H1 (cell line): ENCODE measurements at regions not wholly inside any gene's neighbourhood (a gene's known extent, or its start where the extent isn't known, plus 50 kb on each side); places are given as distances from the start of the nearest gene placed in this dataset.

Experiments
- CTCF ChIA-PET: fragments of 300-600 bp; sonication (Branson Sonifier 250); formaldehyde crosslinking; loops from one replicate; lab custom pipeline; 2021; ENCODE audit not compliant: partially characterized antibody; lab: Charles Lee
- POLR2A ChIA-PET: fragments of 300-600 bp; sonication (Branson Sonifier 250); formaldehyde crosslinking; loops from one replicate; lab custom pipeline; 2021; ENCODE audit warnings: inconsistent platforms; ENCODE audit not compliant: partially characterized antibody; lab: Charles Lee
- DNase-seq, 2 experiments: peaks; one replicate each; pipeline versions ENCODE4 v3.0.0 to v3.0.0-alpha.2; 2010 to 2022; ENCODE audit warnings: low spot score in 2 of 2, low read depth in 1 of 2, mixed read lengths in 1 of 2
- FAIRE-seq: peaks from 2 replicates; lab custom pipeline; 2011; peaks lifted over from hg19 to GRCh38; lab: Jason Lieb, UNC
- H2AFZ ChIP-seq: 2 replicates; pipeline ENCODE4 v1.8.1; 2012; ENCODE audit warnings: low read length, inconsistent platforms
- H2AK5ac ChIP-seq: 2 replicates; pipeline ENCODE4 v1.6.1; 2013; ENCODE audit warnings: low read depth, low read length
- H2BK120ac ChIP-seq: replicated peaks from 2 replicates; pipeline ENCODE3; 2013; ENCODE audit warnings: low read depth, low read length, inconsistent platforms
- H2BK12ac ChIP-seq: 2 replicates; pipeline ENCODE4 v1.6.1; 2013; ENCODE audit warnings: low read depth, low read length
- H2BK15ac ChIP-seq: 2 replicates; pipeline ENCODE4 v1.6.1; 2013; ENCODE audit warnings: low read length
- H2BK20ac ChIP-seq: 2 replicates; pipeline ENCODE4 v1.6.1; 2013; ENCODE audit warnings: low read length
- H2BK5ac ChIP-seq: 2 replicates; pipeline ENCODE4 v1.6.1; 2013; ENCODE audit warnings: low read depth, low read length
- H3K14ac ChIP-seq: 2 replicates; pipeline ENCODE4 v1.6.1; 2013; ENCODE audit warnings: inconsistent platforms; ENCODE audit not compliant: insufficient read length
- H3K18ac ChIP-seq: 2 replicates; pipeline ENCODE4 v1.6.1; 2013; ENCODE audit warnings: low read length; ENCODE audit errors: extremely low read depth
- H3K23ac ChIP-seq: 2 replicates; pipeline ENCODE4 v1.6.1; 2013; ENCODE audit warnings: inconsistent platforms; ENCODE audit not compliant: insufficient read length
- H3K23me2 ChIP-seq: 2 replicates; pipeline ENCODE4 v1.6.1; 2013; ENCODE audit warnings: low read depth, low read length
- H3K27ac ChIP-seq: 2 replicates; pipeline ENCODE4 v1.6.1; 2011; ENCODE audit warnings: low read depth, low read length, inconsistent platforms
- H3K27me3 ChIP-seq, 4 experiments: replicated peaks in 1 of 4; 1 replicate in 1 of 4; 2 replicates in 3 of 4; pipeline versions ENCODE4 v1.6.1 to v1.8.1; 2011 to 2013; ENCODE audit warnings: low read length in 3 of 4, mild to moderate bottlenecking in 3 of 4, inconsistent platforms in 2 of 4, mixed read lengths in 2 of 4, moderate library complexity in 1 of 4; ENCODE audit not compliant: control insufficient read depth in 3 of 4, insufficient read depth in 3 of 4; ENCODE audit errors: extremely low read depth in 1 of 4
- H3K36me3 ChIP-seq, 4 experiments: 2 replicates each; pipeline versions ENCODE4 v1.6.1 to v1.8.1; 2011 to 2013; ENCODE audit warnings: mild to moderate bottlenecking in 4 of 4, low read length in 3 of 4, moderate library complexity in 2 of 4, control low read depth in 1 of 4, inconsistent platforms in 1 of 4; ENCODE audit not compliant: insufficient read depth in 4 of 4, control insufficient read depth in 2 of 4
- H3K4ac ChIP-seq: replicated peaks from 2 replicates; pipeline ENCODE3; 2013; ENCODE audit warnings: low read length, low read depth, mixed read lengths, inconsistent platforms; ENCODE audit not compliant: insufficient read length
- H3K4me1 ChIP-seq, 4 experiments: replicated peaks in 1 of 4; 1 replicate in 1 of 4; 2 replicates in 3 of 4; pipeline versions ENCODE4 v1.6.1 to v1.8.1; 2011 to 2013; ENCODE audit warnings: low read length in 3 of 4, inconsistent platforms in 2 of 4, mixed read lengths in 1 of 4; ENCODE audit not compliant: insufficient read depth in 4 of 4, control insufficient read depth in 3 of 4
- H3K4me2 ChIP-seq, 2 experiments: 2 replicates each; pipeline versions ENCODE4 v1.6.1 to v1.8.1; 2011 to 2013; ENCODE audit warnings: low read depth in 2 of 2, low read length in 2 of 2, control low read depth in 1 of 2, inconsistent platforms in 1 of 2, mild to moderate bottlenecking in 1 of 2; ENCODE audit not compliant: insufficient read depth in 1 of 2
- H3K4me3 ChIP-seq, 4 experiments: fragments of 200-600, 300-600 bp in 1 of 4; sonication (generic), shearing (Covaris generic), sonication (Bioruptor Twin) in 1 of 4; 2 replicates each; pipeline versions ENCODE4 v1.5.1 to v1.8.1; 2011 to 2016; ENCODE audit warnings: low read length in 4 of 4, low read depth in 3 of 4, control low read depth in 2 of 4, inconsistent platforms in 2 of 4, mild to moderate bottlenecking in 2 of 4, mixed read lengths in 1 of 4, moderate library complexity in 1 of 4; ENCODE audit not compliant: insufficient read depth in 2 of 4; ENCODE audit errors: extremely low read depth in 1 of 4
- H3K56ac ChIP-seq: replicated peaks from 2 replicates; pipeline ENCODE3; 2013; ENCODE audit warnings: low read depth, mild to moderate bottlenecking, mixed read lengths, low read length, inconsistent platforms; ENCODE audit not compliant: insufficient read length
- H3K79me1 ChIP-seq: 2 replicates; pipeline ENCODE4 v1.6.1; 2013; ENCODE audit warnings: low read depth, low read length, control low read depth
- H3K79me2 ChIP-seq, 2 experiments: 2 replicates each; pipeline versions ENCODE4 v1.6.1 to v1.8.1; 2012 to 2013; ENCODE audit warnings: low read length in 2 of 2, mild to moderate bottlenecking in 2 of 2, inconsistent platforms in 1 of 2; ENCODE audit not compliant: insufficient read depth in 2 of 2, control insufficient read depth in 1 of 2
- H3K9ac ChIP-seq, 4 experiments: replicated peaks in 1 of 4; 1 replicate in 1 of 4; 2 replicates in 3 of 4; pipeline versions ENCODE4 v1.6.1 to v1.8.1; 2011 to 2013; ENCODE audit warnings: low read depth in 3 of 4, low read length in 3 of 4, control low read depth in 2 of 4, mild to moderate bottlenecking in 2 of 4, moderate library complexity in 2 of 4, inconsistent platforms in 1 of 4; ENCODE audit errors: extremely low read depth in 1 of 4
- H3K9me3 ChIP-seq, 2 experiments: 2 replicates each; pipeline versions ENCODE4 v1.6.1 to v1.8.1; 2012 to 2013; ENCODE audit warnings: mild to moderate bottlenecking in 2 of 2, moderate library complexity in 2 of 2, control low read depth in 1 of 2, inconsistent platforms in 1 of 2, low read depth in 1 of 2, low read length in 1 of 2, mixed read lengths in 1 of 2; ENCODE audit not compliant: insufficient read depth in 2 of 2
- H4K20me1 ChIP-seq, 2 experiments: replicated peaks in 1 of 2; 2 replicates each; pipeline versions ENCODE3 to v1.8.1; 2011 to 2013; ENCODE audit warnings: inconsistent platforms in 2 of 2, low read length in 2 of 2, mild to moderate bottlenecking in 1 of 2; ENCODE audit not compliant: insufficient read depth in 2 of 2, control insufficient read depth in 1 of 2
- H4K5ac ChIP-seq: 2 replicates; pipeline ENCODE4 v1.6.1; 2013; ENCODE audit warnings: low read length, low read depth, mixed read lengths, inconsistent platforms; ENCODE audit not compliant: insufficient read length
- H4K8ac ChIP-seq: 2 replicates; pipeline ENCODE4 v1.8.0; 2013; ENCODE audit warnings: mild to moderate bottlenecking, moderate library complexity, low read length, inconsistent platforms; ENCODE audit not compliant: insufficient read depth; ENCODE audit errors: extremely low read depth
- H4K91ac ChIP-seq: replicated peaks from 2 replicates; pipeline ENCODE3; 2013; ENCODE audit warnings: low read length, mixed read lengths, inconsistent platforms; ENCODE audit not compliant: insufficient read length
- WGBS, 2 experiments: shearing (Covaris generic) in 1 of 2; methylation state at CpG; one replicate each; pipeline versions ENCODE4 v1.1.6 to v1.1.7; 2013 to 2015; ENCODE audit warnings: low lambda C conversion rate in 2 of 2, mixed read lengths in 2 of 2, inconsistent platforms in 1 of 2, low coverage in 1 of 2, missing lambda C conversion rate in 1 of 2; ENCODE audit not compliant: insufficient replicate concordance in 2 of 2, insufficient coverage in 1 of 2, insufficient read length in 1 of 2; ENCODE audit errors: extremely low coverage in 1 of 2, missing lambda C conversion rate in 1 of 2; 5-methylcytosine and 5-hydroxymethylcytosine counted together
- TF ChIP-seq, protein P1 (sequence below): fragments of 300-600 bp; sonication (generic); IDR thresholded peaks from 2 replicates; pipeline ENCODE4 v1.7.1; 2012; ENCODE audit warnings: low read length, moderate library complexity, mild to moderate bottlenecking, inconsistent platforms; ENCODE audit not compliant: insufficient replicate concordance

DNA sequence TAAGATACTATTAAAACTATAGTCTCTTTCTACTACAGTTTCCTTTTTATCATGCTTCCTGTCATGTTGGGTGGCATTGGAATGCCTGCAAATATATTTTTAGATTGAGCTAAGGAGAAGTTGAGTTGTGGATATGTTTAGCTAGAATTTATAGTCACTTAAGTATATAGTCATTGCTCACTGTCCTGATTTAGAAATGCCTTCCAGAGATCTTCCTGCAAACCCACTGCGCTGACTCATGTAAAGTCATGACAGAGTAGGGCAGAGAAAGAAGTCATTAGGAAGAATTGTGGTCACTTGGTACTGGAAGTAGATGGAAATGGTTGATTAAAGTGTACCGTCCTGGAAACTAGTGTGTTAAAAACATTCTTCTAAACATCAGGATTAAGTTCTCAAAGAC lies 490.3 kb upstream of the PABPC4L start:
- Histone ChIP-seq H2AFZ (no peak overlapping the region), H3K23me2 (no peaks in the 10 kb centered on the region), H2AK5ac (no peak overlapping the region), H3K36me3 (no peaks in the 10 kb centered on the region; a peak in 2 of 8 replicates), H3K9me3 (no peaks in the 10 kb centered on the region; a peak in 1 of 4 replicates), H3K18ac (no peak overlapping the region), H4K8ac (no peak overlapping the region), H3K27ac (no peak overlapping the region), H3K4me2 (no peak overlapping the region), H2BK15ac (no peak overlapping the region), H3K27me3 (no peaks in the 10 kb centered on the region), H3K14ac (no peak overlapping the region), H3K4ac (no peak overlapping the region), H4K20me1 (no peaks in the 10 kb centered on the region), H2BK12ac (no peak overlapping the region), H2BK120ac (no peak overlapping the region), H3K56ac (no peak overlapping the region), H2BK5ac (no peak overlapping the region), H4K5ac (no peak overlapping the region), H3K4me1 (no peaks in the 10 kb centered on the region), H3K9ac (no peak overlapping the region), H3K23ac (no peak overlapping the region), H3K4me3 (no peak overlapping the region), H3K79me1 (no peaks in the 10 kb centered on the region), H3K79me2 (no peaks in the 10 kb centered on the region), H2BK20ac (no peak overlapping the region), H4K91ac (no peak overlapping the region)
- POLR2A ChIA-PET: no interaction called here
- FAIRE-seq: no peak
- 100% methylated on average over 2 of the region's 2 CpGs; no CpG with 5 or more reads in 1 of the 2 experiments for WGBS, 2 experiments
- DNase-seq: no peak
- CTCF ChIA-PET: no interaction called here
- TF ChIP-seq, protein P1, sequence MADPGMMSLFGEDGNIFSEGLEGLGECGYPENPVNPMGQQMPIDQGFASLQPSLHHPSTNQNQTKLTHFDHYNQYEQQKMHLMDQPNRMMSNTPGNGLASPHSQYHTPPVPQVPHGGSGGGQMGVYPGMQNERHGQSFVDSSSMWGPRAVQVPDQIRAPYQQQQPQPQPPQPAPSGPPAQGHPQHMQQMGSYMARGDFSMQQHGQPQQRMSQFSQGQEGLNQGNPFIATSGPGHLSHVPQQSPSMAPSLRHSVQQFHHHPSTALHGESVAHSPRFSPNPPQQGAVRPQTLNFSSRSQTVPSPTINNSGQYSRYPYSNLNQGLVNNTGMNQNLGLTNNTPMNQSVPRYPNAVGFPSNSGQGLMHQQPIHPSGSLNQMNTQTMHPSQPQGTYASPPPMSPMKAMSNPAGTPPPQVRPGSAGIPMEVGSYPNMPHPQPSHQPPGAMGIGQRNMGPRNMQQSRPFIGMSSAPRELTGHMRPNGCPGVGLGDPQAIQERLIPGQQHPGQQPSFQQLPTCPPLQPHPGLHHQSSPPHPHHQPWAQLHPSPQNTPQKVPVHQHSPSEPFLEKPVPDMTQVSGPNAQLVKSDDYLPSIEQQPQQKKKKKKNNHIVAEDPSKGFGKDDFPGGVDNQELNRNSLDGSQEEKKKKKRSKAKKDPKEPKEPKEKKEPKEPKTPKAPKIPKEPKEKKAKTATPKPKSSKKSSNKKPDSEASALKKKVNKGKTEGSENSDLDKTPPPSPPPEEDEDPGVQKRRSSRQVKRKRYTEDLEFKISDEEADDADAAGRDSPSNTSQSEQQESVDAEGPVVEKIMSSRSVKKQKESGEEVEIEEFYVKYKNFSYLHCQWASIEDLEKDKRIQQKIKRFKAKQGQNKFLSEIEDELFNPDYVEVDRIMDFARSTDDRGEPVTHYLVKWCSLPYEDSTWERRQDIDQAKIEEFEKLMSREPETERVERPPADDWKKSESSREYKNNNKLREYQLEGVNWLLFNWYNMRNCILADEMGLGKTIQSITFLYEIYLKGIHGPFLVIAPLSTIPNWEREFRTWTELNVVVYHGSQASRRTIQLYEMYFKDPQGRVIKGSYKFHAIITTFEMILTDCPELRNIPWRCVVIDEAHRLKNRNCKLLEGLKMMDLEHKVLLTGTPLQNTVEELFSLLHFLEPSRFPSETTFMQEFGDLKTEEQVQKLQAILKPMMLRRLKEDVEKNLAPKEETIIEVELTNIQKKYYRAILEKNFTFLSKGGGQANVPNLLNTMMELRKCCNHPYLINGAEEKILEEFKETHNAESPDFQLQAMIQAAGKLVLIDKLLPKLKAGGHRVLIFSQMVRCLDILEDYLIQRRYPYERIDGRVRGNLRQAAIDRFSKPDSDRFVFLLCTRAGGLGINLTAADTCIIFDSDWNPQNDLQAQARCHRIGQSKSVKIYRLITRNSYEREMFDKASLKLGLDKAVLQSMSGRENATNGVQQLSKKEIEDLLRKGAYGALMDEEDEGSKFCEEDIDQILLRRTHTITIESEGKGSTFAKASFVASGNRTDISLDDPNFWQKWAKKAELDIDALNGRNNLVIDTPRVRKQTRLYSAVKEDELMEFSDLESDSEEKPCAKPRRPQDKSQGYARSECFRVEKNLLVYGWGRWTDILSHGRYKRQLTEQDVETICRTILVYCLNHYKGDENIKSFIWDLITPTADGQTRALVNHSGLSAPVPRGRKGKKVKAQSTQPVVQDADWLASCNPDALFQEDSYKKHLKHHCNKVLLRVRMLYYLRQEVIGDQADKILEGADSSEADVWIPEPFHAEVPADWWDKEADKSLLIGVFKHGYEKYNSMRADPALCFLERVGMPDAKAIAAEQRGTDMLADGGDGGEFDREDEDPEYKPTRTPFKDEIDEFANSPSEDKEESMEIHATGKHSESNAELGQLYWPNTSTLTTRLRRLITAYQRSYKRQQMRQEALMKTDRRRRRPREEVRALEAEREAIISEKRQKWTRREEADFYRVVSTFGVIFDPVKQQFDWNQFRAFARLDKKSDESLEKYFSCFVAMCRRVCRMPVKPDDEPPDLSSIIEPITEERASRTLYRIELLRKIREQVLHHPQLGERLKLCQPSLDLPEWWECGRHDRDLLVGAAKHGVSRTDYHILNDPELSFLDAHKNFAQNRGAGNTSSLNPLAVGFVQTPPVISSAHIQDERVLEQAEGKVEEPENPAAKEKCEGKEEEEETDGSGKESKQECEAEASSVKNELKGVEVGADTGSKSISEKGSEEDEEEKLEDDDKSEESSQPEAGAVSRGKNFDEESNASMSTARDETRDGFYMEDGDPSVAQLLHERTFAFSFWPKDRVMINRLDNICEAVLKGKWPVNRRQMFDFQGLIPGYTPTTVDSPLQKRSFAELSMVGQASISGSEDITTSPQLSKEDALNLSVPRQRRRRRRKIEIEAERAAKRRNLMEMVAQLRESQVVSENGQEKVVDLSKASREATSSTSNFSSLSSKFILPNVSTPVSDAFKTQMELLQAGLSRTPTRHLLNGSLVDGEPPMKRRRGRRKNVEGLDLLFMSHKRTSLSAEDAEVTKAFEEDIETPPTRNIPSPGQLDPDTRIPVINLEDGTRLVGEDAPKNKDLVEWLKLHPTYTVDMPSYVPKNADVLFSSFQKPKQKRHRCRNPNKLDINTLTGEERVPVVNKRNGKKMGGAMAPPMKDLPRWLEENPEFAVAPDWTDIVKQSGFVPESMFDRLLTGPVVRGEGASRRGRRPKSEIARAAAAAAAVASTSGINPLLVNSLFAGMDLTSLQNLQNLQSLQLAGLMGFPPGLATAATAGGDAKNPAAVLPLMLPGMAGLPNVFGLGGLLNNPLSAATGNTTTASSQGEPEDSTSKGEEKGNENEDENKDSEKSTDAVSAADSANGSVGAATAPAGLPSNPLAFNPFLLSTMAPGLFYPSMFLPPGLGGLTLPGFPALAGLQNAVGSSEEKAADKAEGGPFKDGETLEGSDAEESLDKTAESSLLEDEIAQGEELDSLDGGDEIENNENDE: no peak
